Inflammatory macrophage treated with lipopolysaccharide for 4 hours (primary cell): ENCODE measurements at regions not wholly inside any gene's neighbourhood (a gene's known extent, or its start where the extent isn't known, plus 50 kb on each side); places are given as distances from the start of the nearest gene placed in this dataset.
A peak's percentile ranks its signal among the peaks of the same experiment; 100 is the strongest.

Source experiments
- DNase-seq: peaks from one replicate; pipeline ENCODE4 v3.0.0-alpha.2; 2020

GRCh38 chr20:34163307-34163706 lies 51.3 kb upstream of the EIF2S2 start:
- no peak for DNase-seq

GRCh38 chr20:34164381-34164984 lies 52.4 kb upstream of the EIF2S2 start:
- DNase-seq = no peak

GRCh38 chr20:34165018-34165619 lies 53.1 kb upstream of the EIF2S2 start:
- peak; percentile 17 for DNase-seq

- DNase-seq = no peak
These were observed 59.6 kb upstream of the EIF2S2 start for GRCh38 chr20:34171640-34172039.

GRCh38 chr20:34172926-34173325 lies 60.9 kb upstream of the EIF2S2 start:
- DNase-seq = no peak

GRCh38 chr20:34175079-34175478 lies 63.0 kb upstream of the EIF2S2 start:
- no peak for DNase-seq

GRCh38 chr20:34175879-34176278 lies 63.8 kb upstream of the EIF2S2 start:
- DNase-seq = peak; percentile 57

GRCh38 chr20:34177052-34177451 lies 64.2 kb upstream of the ASIP start:
- DNase-seq = no peak

- DNase-seq = no peak
These were observed 61.4 kb upstream of the ASIP start for GRCh38 chr20:34179637-34180360.

GRCh38 chr20:34180460-34181120 lies 60.6 kb upstream of the ASIP start:
- DNase-seq = no peak

GRCh38 chr20:34181484-34181883 lies 59.7 kb upstream of the ASIP start:
- no peak for DNase-seq

GRCh38 chr20:34185766-34186620 lies 55.2 kb upstream of the ASIP start:
- DNase-seq = no peak

GRCh38 chr20:34189572-34190163 lies 51.6 kb upstream of the ASIP start:
- no peak for DNase-seq

- DNase-seq = no peak
These were observed 51.0 kb upstream of the ASIP start for GRCh38 chr20:34190262-34190661.

- DNase-seq = peak; percentile 66
These were observed 50.5 kb upstream of the ASIP start for GRCh38 chr20:34190679-34191090.
